Cardiac fibroblast (primary cell): ENCODE measurements at regions not wholly inside any gene's neighbourhood (a gene's known extent, or its start where the extent isn't known, plus 50 kb on each side); places are given as distances from the start of the nearest gene placed in this dataset.

Experiments used
- DNase-seq, 2 donors: peaks; one replicate each; pipeline versions ENCODE4 v3.0.0 to v3.0.0-alpha.2; 2010; ENCODE audit warnings: low read depth in 2 of 2
- H3K4me3 ChIP-seq, 2 donors: replicated peaks in 1 of 2; 1 replicate in 1 of 2; 2 replicates in 1 of 2; pipeline ENCODE4 v1.5.1; 2011; ENCODE audit warnings: low read depth in 2 of 2, low read length in 2 of 2, mild to moderate bottlenecking in 2 of 2, moderate library complexity in 1 of 2
- CTCF ChIP-seq: IDR thresholded peaks from one replicate; pipeline ENCODE4 v1.5.1; 2011; ENCODE audit warnings: low read depth, mild to moderate bottlenecking, low read length, inconsistent platforms

- DNase-seq: no peak
- H3K4me3 ChIP-seq: no peak overlapping the region
- TF ChIP-seq CTCF: no peak
Observed at GRCh38 chr9:20015427-20015931, 226.6 kb upstream of the SLC24A2 start.

GRCh38 chr9:20014168-20014567 is 225.3 kb upstream of the SLC24A2 start:
- TF ChIP-seq CTCF: no peak
- no peak for DNase-seq

GRCh38 chr9:20012232-20012631 is 223.4 kb upstream of the SLC24A2 start:
- no peak overlapping the region for H3K4me3 ChIP-seq
- TF ChIP-seq CTCF: no peak
- DNase-seq: peak in 1 of 2 donors; percentile 52

More at GRCh38 chr9:20014168-20014567, 225.3 kb upstream of the SLC24A2 start:
- H3K4me3 ChIP-seq: no peak overlapping the region

- H3K4me3 ChIP-seq: no peak overlapping the region
- no peak for TF ChIP-seq CTCF
- no peak for DNase-seq
Observed at GRCh38 chr9:20009606-20010005, 220.8 kb upstream of the SLC24A2 start.

GRCh38 chr9:20002011-20002410 is 213.2 kb upstream of the SLC24A2 start:
- TF ChIP-seq CTCF: no peak
- DNase-seq: peak in 1 of 2 donors; percentile 50
- no peak overlapping the region for H3K4me3 ChIP-seq

GRCh38 chr9:20001058-20001457 is 212.2 kb upstream of the SLC24A2 start:
- TF ChIP-seq CTCF: no peak
- H3K4me3 ChIP-seq: no peak overlapping the region
- no peak for DNase-seq

GRCh38 chr9:19999491-20000057 is 210.7 kb upstream of the SLC24A2 start:
- no peak for TF ChIP-seq CTCF
- H3K4me3 ChIP-seq: no peak overlapping the region
- DNase-seq: peak; percentile 58 to 98
